Nephron (organoid): ENCODE measurements at regions not wholly inside any gene's neighbourhood (a gene's known extent, or its start where the extent isn't known, plus 50 kb on each side); places are given as distances from the start of the nearest gene placed in this dataset.

Experiments
- H3K27ac Mint-ChIP-seq, 3 experiments: 2 replicates each; pipeline ENCODE4 v1.8.0; 2020; ENCODE audit warnings: mixed read lengths in 3 of 3, mild to moderate bottlenecking in 2 of 3, moderate library complexity in 1 of 3
- H3K27me3 Mint-ChIP-seq: 2 replicates; pipeline ENCODE4 v1.8.0; 2021; ENCODE audit warnings: low read depth, mild to moderate bottlenecking, moderate library complexity, mixed read lengths
- H3K36me3 Mint-ChIP-seq: 2 replicates; pipeline ENCODE4 v1.8.0; 2020; ENCODE audit warnings: low read depth, mixed read lengths
- H3K4me1 Mint-ChIP-seq: 2 replicates; pipeline ENCODE4 v1.8.0; 2020; ENCODE audit warnings: mixed read lengths
- H3K4me3 Mint-ChIP-seq, 3 experiments: 2 replicates each; pipeline ENCODE4 v1.8.0; 2020; ENCODE audit warnings: mild to moderate bottlenecking in 3 of 3, mixed read lengths in 3 of 3, moderate library complexity in 2 of 3
- H3K9me3 Mint-ChIP-seq: 2 replicates; pipeline ENCODE4 v1.8.0; 2020; ENCODE audit warnings: mixed read lengths
- CTCF ChIP-seq, 3 experiments: fragments of 200-600 bp; sonication (generic); IDR thresholded peaks; one replicate each; pipeline ENCODE4 v1.5.0; 2021; ENCODE audit warnings: antibody characterized with exemption in 3 of 3; ENCODE audit not compliant: unreplicated experiment in 3 of 3

- no peak overlapping the region for H3K4me3 Mint-ChIP-seq
Observed at GRCh38 chrX:13876652-13877051, 59.8 kb upstream of the GPM6B start.

DNA sequence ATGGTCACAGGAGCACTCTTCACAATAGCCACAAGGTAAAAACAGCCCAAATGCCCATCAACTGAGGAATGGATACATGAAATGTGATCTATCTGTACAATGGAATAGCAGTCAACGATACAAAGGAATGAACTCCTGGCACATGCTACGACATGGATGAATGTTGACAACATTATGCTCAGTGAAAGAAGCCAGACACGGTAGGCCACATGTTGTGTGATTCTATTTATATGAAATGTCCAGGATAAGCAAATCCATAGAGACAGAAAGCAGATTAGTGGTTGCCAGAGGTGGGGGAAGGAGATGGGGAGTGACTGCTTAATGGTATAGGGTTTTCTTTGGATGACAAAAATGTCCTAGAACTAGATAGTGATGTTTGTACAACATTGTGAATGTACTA lies 58.7 kb upstream of the GPM6B start:
- Mint-ChIP-seq H3K4me1 (peaks cover 11% of the 10 kb centered on the region), H3K36me3 (no peaks in the 10 kb centered on the region), H3K27ac (no peak overlapping the region), H3K27me3 (no peaks in the 10 kb centered on the region), H3K9me3 (peaks cover 5% of the 10 kb centered on the region), H3K4me3 (no peak overlapping the region)
- TF ChIP-seq CTCF (IDR thresholded peaks at IDR 0.05; ENCODE audit: unreplicated experiment in 3 of 3): no peak

More at GRCh38 chrX:13876652-13877051, 59.8 kb upstream of the GPM6B start:
- no peaks in the 10 kb centered on the region for H3K36me3 Mint-ChIP-seq
- peaks cover 5% of the 10 kb centered on the region for H3K9me3 Mint-ChIP-seq
- H3K4me1 Mint-ChIP-seq: peaks cover 11% of the 10 kb centered on the region
- TF ChIP-seq CTCF (IDR thresholded peaks at IDR 0.05; ENCODE audit: unreplicated experiment in 3 of 3): no peak
- H3K27ac Mint-ChIP-seq: no peak overlapping the region
- no peaks in the 10 kb centered on the region for H3K27me3 Mint-ChIP-seq

DNA sequence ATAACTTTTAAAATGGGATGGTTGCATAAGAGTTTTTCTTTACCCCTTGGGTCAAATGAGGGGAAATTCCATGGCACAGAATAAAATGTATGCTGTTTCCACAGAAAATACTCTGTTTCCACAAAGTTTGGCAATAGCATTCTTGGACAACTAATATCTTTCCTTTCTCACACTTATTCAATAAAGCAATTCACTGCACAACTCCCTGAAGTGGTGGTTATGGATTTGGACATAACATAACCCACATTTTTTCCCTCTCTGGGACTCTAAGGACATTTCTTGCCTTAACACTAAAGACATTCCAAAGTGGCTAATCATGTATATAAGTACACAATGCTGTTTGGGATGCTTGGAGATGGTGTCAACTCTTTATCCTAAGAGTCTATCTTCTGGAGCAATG lies 51.7 kb upstream of the GPM6B start:
- no peaks in the 10 kb centered on the region for H3K36me3 Mint-ChIP-seq
- peaks cover 7% of the 10 kb centered on the region for H3K9me3 Mint-ChIP-seq
- H3K4me3 Mint-ChIP-seq: no peak overlapping the region
- no peaks in the 10 kb centered on the region for H3K27me3 Mint-ChIP-seq
- TF ChIP-seq CTCF (IDR thresholded peaks at IDR 0.05; ENCODE audit: unreplicated experiment in 3 of 3): no peak
- no peaks in the 10 kb centered on the region for H3K4me1 Mint-ChIP-seq
- no peak overlapping the region for H3K27ac Mint-ChIP-seq
